ENCODE measurements at regions not wholly inside any gene's neighbourhood (a gene's known extent, or its start where the extent isn't known, plus 50 kb on each side); places are given as distances from the start of the nearest gene placed in this dataset.
A peak's percentile ranks its signal among the peaks of the same experiment; 100 is the strongest.

- FAIRE-seq, result no peak
Observed at GRCh38 chr10:29098423-29098822, 190.4 kb upstream of the LYZL1 start.

GRCh38 chr10:29099001-29099400 lies 189.9 kb upstream of the LYZL1 start:
- FAIRE-seq, result no peak

GRCh38 chr10:29099415-29099814 lies 189.5 kb upstream of the LYZL1 start:
- FAIRE-seq, result no peak

GRCh38 chr10:29100505-29100904 lies 188.4 kb upstream of the LYZL1 start:
- FAIRE-seq, result no peak

- no peak for FAIRE-seq
Observed at GRCh38 chr10:29102233-29102632, 186.6 kb upstream of the LYZL1 start.

GRCh38 chr10:29102636-29103035 lies 186.2 kb upstream of the LYZL1 start:
- no peak for FAIRE-seq

GRCh38 chr10:29104661-29105399 lies 184.0 kb upstream of the LYZL1 start:
- no peak for FAIRE-seq

- no peak for FAIRE-seq
Observed at GRCh38 chr10:29105516-29106215, 183.2 kb upstream of the LYZL1 start.

- no peak for FAIRE-seq
Observed at GRCh38 chr10:29106287-29106686, 182.6 kb upstream of the LYZL1 start.

GRCh38 chr10:29107866-29108498 lies 180.9 kb upstream of the LYZL1 start:
- FAIRE-seq, result no peak

GRCh38 chr10:29109707-29110571 lies 178.9 kb upstream of the LYZL1 start:
- no peak for FAIRE-seq

- no peak for FAIRE-seq
Observed at GRCh38 chr10:29112827-29113615, 175.8 kb upstream of the LYZL1 start.

- no peak for FAIRE-seq
Observed at GRCh38 chr10:29113616-29113945, 175.3 kb upstream of the LYZL1 start.

GRCh38 chr10:29114141-29114540 lies 174.7 kb upstream of the LYZL1 start:
- no peak for FAIRE-seq

- peak; percentile 41 for FAIRE-seq
Observed at GRCh38 chr10:29117781-29118180, 171.1 kb upstream of the LYZL1 start.

GRCh38 chr10:29119374-29119773 lies 169.5 kb upstream of the LYZL1 start:
- no peak for FAIRE-seq

GRCh38 chr10:29120216-29120615 lies 168.7 kb upstream of the LYZL1 start:
- FAIRE-seq, result no peak

GRCh38 chr10:29124864-29125263 lies 164.0 kb upstream of the LYZL1 start:
- FAIRE-seq, result no peak

GRCh38 chr10:29127037-29127700 lies 161.7 kb upstream of the LYZL1 start:
- FAIRE-seq, result no peak

- no peak for FAIRE-seq
Observed at GRCh38 chr10:29127731-29128130, 161.1 kb upstream of the LYZL1 start.

GRCh38 chr10:29130190-29130673 lies 158.6 kb upstream of the LYZL1 start:
- FAIRE-seq, result peak; percentile 94
